ENCODE measurements at regions not wholly inside any gene's neighbourhood (a gene's known extent, or its start where the extent isn't known, plus 50 kb on each side); places are given as distances from the start of the nearest gene placed in this dataset.

DNA sequence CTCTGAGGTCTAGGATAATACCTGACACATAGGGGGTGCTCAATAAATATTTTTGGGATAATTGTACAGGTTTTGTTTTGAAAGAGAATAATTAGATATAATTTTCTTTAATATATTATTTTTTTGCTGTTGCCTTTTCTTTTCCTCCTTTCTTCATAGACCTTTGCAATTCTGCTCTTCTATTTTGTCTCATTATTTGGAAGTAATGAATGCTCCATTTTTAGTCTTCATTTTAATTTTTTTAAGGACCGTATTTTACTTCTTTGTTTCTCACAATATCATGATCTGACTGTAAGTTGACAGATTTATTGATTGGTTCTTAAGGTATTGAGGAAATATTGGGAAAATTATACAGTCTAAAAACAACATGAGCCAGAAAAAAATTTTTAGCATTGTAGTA, 150.5 kb upstream of the TMC3 start:
- no peaks in the 10 kb centered on the region for H3K9me1 ChIP-seq (replicated peaks; ENCODE audit: control insufficient read depth, extremely low read depth, insufficient read depth, low read length)
- H3K4me3 ChIP-seq (replicated peaks in 1 of 3; ENCODE audit: insufficient read depth in 1 of 3, low read depth in 1 of 3, low read length in 3 of 3) = no peak overlapping the region
- no peaks in the 10 kb centered on the region for H3K4me1 ChIP-seq (ENCODE audit: control insufficient read depth, extremely low read depth, insufficient read depth, low read length)
- H2AFZ ChIP-seq (ENCODE audit: low read depth, low read length) = no peak overlapping the region
- H3K27ac ChIP-seq (ENCODE audit: insufficient read depth, low read depth, low read length) = no peak overlapping the region
- H3K9me3 ChIP-seq (replicated peaks; ENCODE audit: control insufficient read depth, insufficient read depth, low read length) = no peaks in the 10 kb centered on the region
- intact Hi-C loops (cut with micrococcal nuclease) (no loop called here), dilution Hi-C loops (cut with MboI; ENCODE audit: extremely low pct_ligation_motif_present, low sequenced_read_pairs) (no loop called here)
- no peaks in the 10 kb centered on the region for H3K36me3 ChIP-seq (ENCODE audit: control insufficient read depth in 2 of 2, extremely low read depth in 1 of 2, insufficient read depth in 2 of 2, low read length in 2 of 2)
- no peak overlapping the region for H3K9ac ChIP-seq (replicated peaks; ENCODE audit: extremely low read depth, insufficient read depth, low read length)
- no peak overlapping the region for H3K4me2 ChIP-seq (ENCODE audit: insufficient read depth, low read length)
- H3K79me2 ChIP-seq (ENCODE audit: control insufficient read depth, insufficient read depth, low read length) = no peaks in the 10 kb centered on the region
- FAIRE-seq (no peak), DNase-seq (ENCODE audit: low read depth, low spot score) (no peak)
- no TSS peak for BruUV-seq (replicated peaks)
- no peaks in the 10 kb centered on the region for H4K20me1 ChIP-seq (replicated peaks; ENCODE audit: control insufficient read depth, extremely low read depth, insufficient read depth, low read length)
- TF ChIP-seq, protein P1, sequence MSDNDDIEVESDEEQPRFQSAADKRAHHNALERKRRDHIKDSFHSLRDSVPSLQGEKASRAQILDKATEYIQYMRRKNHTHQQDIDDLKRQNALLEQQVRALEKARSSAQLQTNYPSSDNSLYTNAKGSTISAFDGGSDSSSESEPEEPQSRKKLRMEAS (IDR thresholded peaks at IDR 0.05; ENCODE audit: insufficient read depth, insufficient read length) = no peak
- TF ChIP-seq MYC (IDR thresholded peaks at IDR 0.05; ENCODE audit: low read depth, low read length) (no peak), FOS (IDR thresholded peaks at IDR 0.05; ENCODE audit: borderline replicate concordance, insufficient read depth, low read length) (no peak), GATA2 (IDR thresholded peaks at IDR 0.05; ENCODE audit: insufficient read depth, insufficient read length, low read depth, low read length) (no peak)
- TF ChIP-seq, protein P2, sequence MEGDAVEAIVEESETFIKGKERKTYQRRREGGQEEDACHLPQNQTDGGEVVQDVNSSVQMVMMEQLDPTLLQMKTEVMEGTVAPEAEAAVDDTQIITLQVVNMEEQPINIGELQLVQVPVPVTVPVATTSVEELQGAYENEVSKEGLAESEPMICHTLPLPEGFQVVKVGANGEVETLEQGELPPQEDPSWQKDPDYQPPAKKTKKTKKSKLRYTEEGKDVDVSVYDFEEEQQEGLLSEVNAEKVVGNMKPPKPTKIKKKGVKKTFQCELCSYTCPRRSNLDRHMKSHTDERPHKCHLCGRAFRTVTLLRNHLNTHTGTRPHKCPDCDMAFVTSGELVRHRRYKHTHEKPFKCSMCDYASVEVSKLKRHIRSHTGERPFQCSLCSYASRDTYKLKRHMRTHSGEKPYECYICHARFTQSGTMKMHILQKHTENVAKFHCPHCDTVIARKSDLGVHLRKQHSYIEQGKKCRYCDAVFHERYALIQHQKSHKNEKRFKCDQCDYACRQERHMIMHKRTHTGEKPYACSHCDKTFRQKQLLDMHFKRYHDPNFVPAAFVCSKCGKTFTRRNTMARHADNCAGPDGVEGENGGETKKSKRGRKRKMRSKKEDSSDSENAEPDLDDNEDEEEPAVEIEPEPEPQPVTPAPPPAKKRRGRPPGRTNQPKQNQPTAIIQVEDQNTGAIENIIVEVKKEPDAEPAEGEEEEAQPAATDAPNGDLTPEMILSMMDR (IDR thresholded peaks at IDR 0.05; ENCODE audit: extremely low read depth in 1 of 2, insufficient read depth in 1 of 2, low read depth in 1 of 2, low read length in 2 of 2) = no peak
- ChIA-PET POLR2A (no interaction called here), CTCF (interaction anchor here (1.3 kb wide), 1 partner anchor 20 kb away, joined by 3 read pairs; no protein-coding TSS in a partner anchor)
- no peaks in the 10 kb centered on the region for H3K27me3 ChIP-seq (ENCODE audit: control insufficient read depth in 2 of 2, insufficient read depth in 2 of 2, low read length in 2 of 2)

DNA sequence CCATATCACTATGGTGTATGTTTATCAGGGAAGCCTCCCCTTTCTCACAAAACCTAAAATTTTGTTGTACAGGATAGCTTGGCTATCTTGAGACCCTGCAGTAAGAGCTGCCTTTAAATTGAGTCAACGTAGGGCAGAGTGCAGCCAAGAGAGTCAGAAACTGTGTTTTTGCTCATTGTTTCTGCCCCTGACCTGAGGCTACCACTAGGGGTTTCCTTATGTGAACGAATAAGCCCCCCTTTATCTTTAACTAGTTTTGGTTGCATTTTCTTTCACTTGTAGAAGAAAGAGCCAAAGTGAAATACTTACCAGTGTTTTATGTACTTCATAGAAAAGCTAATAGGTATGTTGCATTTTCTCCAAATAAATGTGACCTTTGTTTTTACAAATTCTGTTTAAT, 149.9 kb upstream of the TMC3 start:
- no peak for FAIRE-seq
- no peaks in the 10 kb centered on the region for H3K27me3 ChIP-seq (ENCODE audit: control insufficient read depth in 2 of 2, insufficient read depth in 2 of 2, low read length in 2 of 2)
- H3K4me1 ChIP-seq (ENCODE audit: control insufficient read depth, extremely low read depth, insufficient read depth, low read length) = no peaks in the 10 kb centered on the region
- no peak overlapping the region for H2AFZ ChIP-seq (ENCODE audit: low read depth, low read length)
- H3K27ac ChIP-seq (ENCODE audit: insufficient read depth, low read depth, low read length) = no peak overlapping the region
- no peaks in the 10 kb centered on the region for H3K9me3 ChIP-seq (replicated peaks; ENCODE audit: control insufficient read depth, insufficient read depth, low read length)
- no peak for TF ChIP-seq GATA2 (IDR thresholded peaks at IDR 0.05; ENCODE audit: insufficient read depth, insufficient read length, low read depth, low read length)
- no peak for TF ChIP-seq JUN (IDR thresholded peaks at IDR 0.05; ENCODE audit: borderline replicate concordance, insufficient read depth, insufficient read length, low read depth)
- TF ChIP-seq MYC (IDR thresholded peaks at IDR 0.05; ENCODE audit: low read depth, low read length) = no peak
- no peak for TF ChIP-seq FOS (IDR thresholded peaks at IDR 0.05; ENCODE audit: borderline replicate concordance, insufficient read depth, low read length)
- no peak for TF ChIP-seq POLR2A (IDR thresholded peaks at IDR 0.05; ENCODE audit: low read depth, low read length)
- TF ChIP-seq, protein P2 (IDR thresholded peaks at IDR 0.05; ENCODE audit: extremely low read depth in 1 of 2, insufficient read depth in 1 of 2, low read depth in 1 of 2, low read length in 2 of 2) = no peak
- TF ChIP-seq EZH2 (IDR thresholded peaks at IDR 0.05; ENCODE audit: borderline replicate concordance, low read depth, low read length, severe bottlenecking) = no peak
- TF ChIP-seq, protein P1 (IDR thresholded peaks at IDR 0.05; ENCODE audit: insufficient read depth, insufficient read length) = no peak
- no peak for TF ChIP-seq POLR2AphosphoS5 (IDR thresholded peaks at IDR 0.05; ENCODE audit: insufficient read depth, low read depth, low read length)
- H3K79me2 ChIP-seq (ENCODE audit: control insufficient read depth, insufficient read depth, low read length) = no peaks in the 10 kb centered on the region
- no peaks in the 10 kb centered on the region for H3K9me1 ChIP-seq (replicated peaks; ENCODE audit: control insufficient read depth, extremely low read depth, insufficient read depth, low read length)
- dilution Hi-C loops (cut with MboI; ENCODE audit: extremely low pct_ligation_motif_present, low sequenced_read_pairs) (no loop called here), intact Hi-C loops (cut with micrococcal nuclease) (no loop called here)
- BruUV-seq (replicated peaks) = no TSS peak
- no peak overlapping the region for H3K4me3 ChIP-seq (replicated peaks in 1 of 3; ENCODE audit: insufficient read depth in 1 of 3, low read depth in 1 of 3, low read length in 3 of 3)
- H3K4me2 ChIP-seq (ENCODE audit: insufficient read depth, low read length) = no peak overlapping the region
- no peak for DNase-seq (ENCODE audit: low read depth, low spot score)
- no peaks in the 10 kb centered on the region for H3K36me3 ChIP-seq (ENCODE audit: control insufficient read depth in 2 of 2, extremely low read depth in 1 of 2, insufficient read depth in 2 of 2, low read length in 2 of 2)
- no peaks in the 10 kb centered on the region for H4K20me1 ChIP-seq (replicated peaks; ENCODE audit: control insufficient read depth, extremely low read depth, insufficient read depth, low read length)
- ChIA-PET POLR2A (no interaction called here), CTCF (interaction anchor here (0.6 to 2.0 kb wide), 3 partner anchors 20 to 39 kb away, joined by 3 to 7 read pairs (median 3); no protein-coding TSS in a partner anchor)
- H3K9ac ChIP-seq (replicated peaks; ENCODE audit: extremely low read depth, insufficient read depth, low read length) = no peak overlapping the region
